Prostate gland (tissue), 2 donors: ENCODE measurements at regions not wholly inside any gene's neighbourhood (a gene's known extent, or its start where the extent isn't known, plus 50 kb on each side); places are given as distances from the start of the nearest gene placed in this dataset.

Experiments
- POLR2A ChIP-seq: fragments of 450-650 bp; IDR thresholded peaks from one replicate; pipeline ENCODE4 v1.6.1; 2016; ENCODE audit warnings: antibody characterized with exemption, mild to moderate bottlenecking
- TF ChIP-seq, protein P1 (sequence below), 4 experiments: fragments of 200-600 bp in 2 of 4; fragments of 450-650 bp in 2 of 4; sonication (generic) in 2 of 4; IDR thresholded peaks; 1 replicate in 3 of 4; 2 replicates in 1 of 4; pipeline ENCODE4 v1.5.1; 2016 to 2019; ENCODE audit warnings: antibody characterized with exemption in 4 of 4, mild to moderate bottlenecking in 2 of 4, moderate library complexity in 2 of 4

DNA sequence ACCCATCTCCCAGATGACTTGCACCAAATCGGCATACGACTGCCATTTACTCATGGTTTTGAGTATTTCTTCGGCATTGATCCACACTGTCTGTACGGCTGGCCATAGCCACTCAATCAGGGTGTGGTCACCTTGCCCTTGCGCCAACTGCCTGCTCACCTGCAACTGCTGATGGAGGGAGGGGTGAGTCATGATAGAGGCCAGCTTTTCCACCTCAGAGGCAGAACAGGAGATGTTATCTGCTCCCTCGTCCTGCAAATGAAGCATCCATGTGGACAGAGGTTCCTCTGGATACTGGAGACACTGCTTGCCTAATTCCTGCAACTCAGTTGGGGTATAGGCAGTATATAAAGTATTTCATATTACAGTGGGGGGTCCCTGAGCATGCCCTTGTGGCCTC, 85.6 kb upstream of the ATP10B start:
- TF ChIP-seq, protein P1, sequence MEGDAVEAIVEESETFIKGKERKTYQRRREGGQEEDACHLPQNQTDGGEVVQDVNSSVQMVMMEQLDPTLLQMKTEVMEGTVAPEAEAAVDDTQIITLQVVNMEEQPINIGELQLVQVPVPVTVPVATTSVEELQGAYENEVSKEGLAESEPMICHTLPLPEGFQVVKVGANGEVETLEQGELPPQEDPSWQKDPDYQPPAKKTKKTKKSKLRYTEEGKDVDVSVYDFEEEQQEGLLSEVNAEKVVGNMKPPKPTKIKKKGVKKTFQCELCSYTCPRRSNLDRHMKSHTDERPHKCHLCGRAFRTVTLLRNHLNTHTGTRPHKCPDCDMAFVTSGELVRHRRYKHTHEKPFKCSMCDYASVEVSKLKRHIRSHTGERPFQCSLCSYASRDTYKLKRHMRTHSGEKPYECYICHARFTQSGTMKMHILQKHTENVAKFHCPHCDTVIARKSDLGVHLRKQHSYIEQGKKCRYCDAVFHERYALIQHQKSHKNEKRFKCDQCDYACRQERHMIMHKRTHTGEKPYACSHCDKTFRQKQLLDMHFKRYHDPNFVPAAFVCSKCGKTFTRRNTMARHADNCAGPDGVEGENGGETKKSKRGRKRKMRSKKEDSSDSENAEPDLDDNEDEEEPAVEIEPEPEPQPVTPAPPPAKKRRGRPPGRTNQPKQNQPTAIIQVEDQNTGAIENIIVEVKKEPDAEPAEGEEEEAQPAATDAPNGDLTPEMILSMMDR (IDR thresholded peaks at IDR 0.05) = no peak
- no peak for TF ChIP-seq POLR2A
